ENCODE measurements at regions not wholly inside any gene's neighbourhood (a gene's known extent, or its start where the extent isn't known, plus 50 kb on each side); places are given as distances from the start of the nearest gene placed in this dataset.

DNA sequence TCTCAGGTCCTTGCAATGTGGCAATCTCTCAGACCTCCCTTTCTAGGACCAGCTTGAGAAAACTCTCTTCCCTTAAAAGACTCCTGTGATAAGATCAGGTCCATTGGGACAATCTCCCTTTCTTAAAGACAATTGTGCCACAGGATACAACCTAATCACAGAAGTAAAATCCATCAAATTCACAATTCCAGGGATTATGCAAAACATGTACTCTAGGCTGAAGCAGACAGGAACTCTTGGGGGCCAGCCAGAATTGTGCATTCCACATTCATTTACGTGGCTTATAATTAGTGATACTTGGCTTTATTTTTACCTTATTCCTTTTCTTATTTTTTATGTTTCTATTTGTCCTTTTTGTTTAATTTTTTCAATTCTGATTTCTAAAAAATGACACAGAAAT is 257.9 kb downstream of the KLF12 start:
- H3K9ac ChIP-seq (ENCODE audit: low read length): no peak overlapping the region
- no peak overlapping the region for H3K27ac ChIP-seq (ENCODE audit: low read length)
- no peaks in the 10 kb centered on the region for H3K36me3 ChIP-seq (ENCODE audit: insufficient read depth, low read length)

DNA sequence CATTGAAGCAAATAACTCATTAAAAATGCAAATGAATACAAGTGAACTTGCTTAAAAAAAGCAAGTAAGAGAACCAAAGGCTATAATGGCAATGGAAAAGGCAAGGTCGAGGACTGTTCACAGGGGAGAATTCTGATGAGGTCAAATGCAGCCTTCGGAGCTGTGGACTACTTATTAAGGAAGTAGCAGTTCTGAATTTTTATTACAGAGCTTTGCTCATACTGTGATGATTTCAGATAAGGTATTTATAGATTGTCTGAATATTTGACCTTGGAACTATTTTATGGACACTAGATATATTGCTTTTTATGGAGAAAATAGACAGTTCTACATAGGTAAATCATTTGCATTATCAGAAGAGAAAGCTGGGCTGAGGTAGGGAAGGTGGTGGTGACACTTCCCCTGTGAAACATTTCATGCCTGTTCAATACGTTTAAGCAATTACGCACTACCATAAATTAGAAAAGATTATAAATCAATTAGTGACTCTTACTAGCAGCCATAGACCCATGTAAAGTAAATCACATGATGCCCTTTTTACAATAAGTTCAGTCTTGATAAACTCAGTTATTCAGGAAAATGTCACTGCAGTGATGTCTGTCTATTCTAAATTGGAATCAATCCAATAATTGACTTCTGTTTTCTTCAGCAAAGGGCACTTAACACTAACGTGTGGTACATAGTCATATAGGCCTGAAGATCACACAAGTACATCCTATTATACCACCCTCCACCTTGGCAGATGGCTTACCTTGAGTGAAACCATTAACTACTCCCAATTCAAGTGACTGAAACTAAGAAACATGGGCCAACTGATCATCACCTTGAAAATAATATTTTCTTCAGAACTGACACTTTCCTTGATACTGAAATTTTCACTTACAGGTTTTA is 260.0 kb downstream of the KLF12 start:
- Histone ChIP-seq H3K9ac (ENCODE audit: low read length) (no peak overlapping the region), H3K27ac (ENCODE audit: low read length) (no peak overlapping the region), H3K36me3 (ENCODE audit: insufficient read depth, low read length) (no peaks in the 10 kb centered on the region), H2AFZ (ENCODE audit: low read depth, low read length) (no peak overlapping the region), H4K20me1 (ENCODE audit: insufficient read depth) (no peaks in the 10 kb centered on the region), H3K27me3 (ENCODE audit: insufficient read depth, low read depth, low read length) (no peaks in the 10 kb centered on the region), H3K9me3 (ENCODE audit: low read length) (no peaks in the 10 kb centered on the region), H3K4me3 (ENCODE audit: low read length) (no peak overlapping the region), H3K4me2 (ENCODE audit: low read length) (no peak overlapping the region), H3F3A (ENCODE audit: insufficient read depth, low read length, poor library complexity, severe bottlenecking) (peaks cover 3% of the 10 kb centered on the region), H3K9me2 (ENCODE audit: insufficient read depth, low read length) (no peaks in the 10 kb centered on the region), H3K79me2 (replicated peaks; ENCODE audit: insufficient read depth, low read length) (no peaks in the 10 kb centered on the region)
- TF ChIP-seq MXI1 (conservative IDR thresholded peaks at IDR 0.05; ENCODE audit: poor library complexity, severe bottlenecking) (no peak), POLR2AphosphoS5 (IDR thresholded peaks at IDR 0.05) (no peak), EP300 (conservative IDR thresholded peaks at IDR 0.05; ENCODE audit: poor library complexity, severe bottlenecking) (no peak), SMC3 (conservative IDR thresholded peaks at IDR 0.05; ENCODE audit: poor library complexity) (no peak), TAF1 (IDR thresholded peaks at IDR 0.05; ENCODE audit: low read depth) (no peak), RAD21 (conservative IDR thresholded peaks at IDR 0.05) (no peak), EZH2 (IDR thresholded peaks at IDR 0.05; ENCODE audit: borderline replicate concordance, insufficient read depth, low read length, poor library complexity, severe bottlenecking) (no peak)
- TF ChIP-seq, protein P1, sequence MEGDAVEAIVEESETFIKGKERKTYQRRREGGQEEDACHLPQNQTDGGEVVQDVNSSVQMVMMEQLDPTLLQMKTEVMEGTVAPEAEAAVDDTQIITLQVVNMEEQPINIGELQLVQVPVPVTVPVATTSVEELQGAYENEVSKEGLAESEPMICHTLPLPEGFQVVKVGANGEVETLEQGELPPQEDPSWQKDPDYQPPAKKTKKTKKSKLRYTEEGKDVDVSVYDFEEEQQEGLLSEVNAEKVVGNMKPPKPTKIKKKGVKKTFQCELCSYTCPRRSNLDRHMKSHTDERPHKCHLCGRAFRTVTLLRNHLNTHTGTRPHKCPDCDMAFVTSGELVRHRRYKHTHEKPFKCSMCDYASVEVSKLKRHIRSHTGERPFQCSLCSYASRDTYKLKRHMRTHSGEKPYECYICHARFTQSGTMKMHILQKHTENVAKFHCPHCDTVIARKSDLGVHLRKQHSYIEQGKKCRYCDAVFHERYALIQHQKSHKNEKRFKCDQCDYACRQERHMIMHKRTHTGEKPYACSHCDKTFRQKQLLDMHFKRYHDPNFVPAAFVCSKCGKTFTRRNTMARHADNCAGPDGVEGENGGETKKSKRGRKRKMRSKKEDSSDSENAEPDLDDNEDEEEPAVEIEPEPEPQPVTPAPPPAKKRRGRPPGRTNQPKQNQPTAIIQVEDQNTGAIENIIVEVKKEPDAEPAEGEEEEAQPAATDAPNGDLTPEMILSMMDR (IDR thresholded peaks at IDR 0.05; ENCODE audit: poor library complexity, severe bottlenecking): no peak
- TF ChIP-seq, protein P2, sequence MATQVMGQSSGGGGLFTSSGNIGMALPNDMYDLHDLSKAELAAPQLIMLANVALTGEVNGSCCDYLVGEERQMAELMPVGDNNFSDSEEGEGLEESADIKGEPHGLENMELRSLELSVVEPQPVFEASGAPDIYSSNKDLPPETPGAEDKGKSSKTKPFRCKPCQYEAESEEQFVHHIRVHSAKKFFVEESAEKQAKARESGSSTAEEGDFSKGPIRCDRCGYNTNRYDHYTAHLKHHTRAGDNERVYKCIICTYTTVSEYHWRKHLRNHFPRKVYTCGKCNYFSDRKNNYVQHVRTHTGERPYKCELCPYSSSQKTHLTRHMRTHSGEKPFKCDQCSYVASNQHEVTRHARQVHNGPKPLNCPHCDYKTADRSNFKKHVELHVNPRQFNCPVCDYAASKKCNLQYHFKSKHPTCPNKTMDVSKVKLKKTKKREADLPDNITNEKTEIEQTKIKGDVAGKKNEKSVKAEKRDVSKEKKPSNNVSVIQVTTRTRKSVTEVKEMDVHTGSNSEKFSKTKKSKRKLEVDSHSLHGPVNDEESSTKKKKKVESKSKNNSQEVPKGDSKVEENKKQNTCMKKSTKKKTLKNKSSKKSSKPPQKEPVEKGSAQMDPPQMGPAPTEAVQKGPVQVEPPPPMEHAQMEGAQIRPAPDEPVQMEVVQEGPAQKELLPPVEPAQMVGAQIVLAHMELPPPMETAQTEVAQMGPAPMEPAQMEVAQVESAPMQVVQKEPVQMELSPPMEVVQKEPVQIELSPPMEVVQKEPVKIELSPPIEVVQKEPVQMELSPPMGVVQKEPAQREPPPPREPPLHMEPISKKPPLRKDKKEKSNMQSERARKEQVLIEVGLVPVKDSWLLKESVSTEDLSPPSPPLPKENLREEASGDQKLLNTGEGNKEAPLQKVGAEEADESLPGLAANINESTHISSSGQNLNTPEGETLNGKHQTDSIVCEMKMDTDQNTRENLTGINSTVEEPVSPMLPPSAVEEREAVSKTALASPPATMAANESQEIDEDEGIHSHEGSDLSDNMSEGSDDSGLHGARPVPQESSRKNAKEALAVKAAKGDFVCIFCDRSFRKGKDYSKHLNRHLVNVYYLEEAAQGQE (IDR thresholded peaks at IDR 0.05; ENCODE audit: borderline replicate concordance): no peak

More for the DNA sequence above, 257.9 kb downstream of the KLF12 start:
- no peaks in the 10 kb centered on the region for H4K20me1 ChIP-seq (ENCODE audit: insufficient read depth)
- TF ChIP-seq MXI1 (conservative IDR thresholded peaks at IDR 0.05; ENCODE audit: poor library complexity, severe bottlenecking): no peak
- TF ChIP-seq, protein P2 (IDR thresholded peaks at IDR 0.05; ENCODE audit: borderline replicate concordance): no peak
- no peak for TF ChIP-seq RAD21 (conservative IDR thresholded peaks at IDR 0.05)
- TF ChIP-seq SMC3 (conservative IDR thresholded peaks at IDR 0.05; ENCODE audit: poor library complexity): no peak
- no peak for TF ChIP-seq EZH2 (IDR thresholded peaks at IDR 0.05; ENCODE audit: borderline replicate concordance, insufficient read depth, low read length, poor library complexity, severe bottlenecking)
- TF ChIP-seq POLR2AphosphoS5 (IDR thresholded peaks at IDR 0.05): no peak
- TF ChIP-seq, protein P1 (IDR thresholded peaks at IDR 0.05; ENCODE audit: poor library complexity, severe bottlenecking): no peak
- no peak for TF ChIP-seq EP300 (conservative IDR thresholded peaks at IDR 0.05; ENCODE audit: poor library complexity, severe bottlenecking)
- TF ChIP-seq TAF1 (IDR thresholded peaks at IDR 0.05; ENCODE audit: low read depth): no peak
- H3K79me2 ChIP-seq (replicated peaks; ENCODE audit: insufficient read depth, low read length): no peaks in the 10 kb centered on the region
- H3K4me2 ChIP-seq (ENCODE audit: low read length): no peak overlapping the region
- peaks cover 3% of the 10 kb centered on the region for H3F3A ChIP-seq (ENCODE audit: insufficient read depth, low read length, poor library complexity, severe bottlenecking)
- H2AFZ ChIP-seq (ENCODE audit: low read depth, low read length): no peak overlapping the region
- no peaks in the 10 kb centered on the region for H3K9me2 ChIP-seq (ENCODE audit: insufficient read depth, low read length)
- H3K4me3 ChIP-seq (ENCODE audit: low read length): no peak overlapping the region
- H3K27me3 ChIP-seq (ENCODE audit: insufficient read depth, low read depth, low read length): no peaks in the 10 kb centered on the region
- no peaks in the 10 kb centered on the region for H3K9me3 ChIP-seq (ENCODE audit: low read length)

Data from neural cell (in vitro differentiated cells).